ENCODE measurements at regions not wholly inside any gene's neighbourhood (a gene's known extent, or its start where the extent isn't known, plus 50 kb on each side); places are given as distances from the start of the nearest gene placed in this dataset.

- DNase-seq: peak; percentile 21
Observed at GRCh38 chr4:114180481-114180880, 201.0 kb upstream of the ARSJ start.

- DNase-seq: no peak
Observed at GRCh38 chr4:114184901-114185300, 205.5 kb upstream of the ARSJ start.

- no peak for DNase-seq
Observed at GRCh38 chr4:114187592-114187991, 208.1 kb upstream of the ARSJ start.

GRCh38 chr4:114191496-114191895, 212.0 kb upstream of the ARSJ start:
- DNase-seq: no peak

GRCh38 chr4:114192854-114193253, 213.4 kb upstream of the ARSJ start:
- no peak for DNase-seq

- DNase-seq: no peak
Observed at GRCh38 chr4:114193624-114194399, 214.4 kb upstream of the ARSJ start.

- DNase-seq: peak; percentile 11
Observed at GRCh38 chr4:114196606-114197005, 217.2 kb upstream of the ARSJ start.

GRCh38 chr4:114200026-114200425, 220.6 kb upstream of the ARSJ start:
- no peak for DNase-seq

- peak; percentile 11 for DNase-seq
Observed at GRCh38 chr4:114205261-114205660, 225.8 kb upstream of the ARSJ start.

GRCh38 chr4:114208574-114209151, 229.2 kb upstream of the ARSJ start:
- DNase-seq: no peak

GRCh38 chr4:114209584-114209983, 230.1 kb upstream of the ARSJ start:
- no peak for DNase-seq

GRCh38 chr4:114211556-114211955, 232.1 kb upstream of the ARSJ start:
- DNase-seq: no peak

GRCh38 chr4:114217150-114217817, 237.8 kb upstream of the ARSJ start:
- no peak for DNase-seq

GRCh38 chr4:114223580-114223979, 244.1 kb upstream of the ARSJ start:
- no peak for DNase-seq

GRCh38 chr4:114225436-114225835, 246.0 kb upstream of the ARSJ start:
- no peak for DNase-seq

- no peak for DNase-seq
Observed at GRCh38 chr4:114226179-114226578, 246.7 kb upstream of the ARSJ start.

GRCh38 chr4:114226968-114227760, 247.7 kb upstream of the ARSJ start:
- no peak for DNase-seq

- DNase-seq: peak; percentile 9
Observed at GRCh38 chr4:114229706-114230105, 250.3 kb upstream of the ARSJ start.

- no peak for DNase-seq
Observed at GRCh38 chr4:114236171-114236769, 256.8 kb upstream of the ARSJ start.

GRCh38 chr4:114237997-114238396, 258.6 kb upstream of the ARSJ start:
- DNase-seq: no peak

- DNase-seq: no peak
Observed at GRCh38 chr4:114249561-114249960, 270.1 kb upstream of the ARSJ start.

GRCh38 chr4:114249976-114250375, 270.5 kb upstream of the ARSJ start:
- DNase-seq: no peak

- DNase-seq: no peak
Observed at GRCh38 chr4:114250439-114250891, 271.0 kb upstream of the ARSJ start.
